MM.1S (cell line): ENCODE measurements at regions not wholly inside any gene's neighbourhood (a gene's known extent, or its start where the extent isn't known, plus 50 kb on each side); places are given as distances from the start of the nearest gene placed in this dataset.

Experiments
- DNase-seq: peaks from one replicate; pipeline ENCODE4 v3.0.0-alpha.2; 2015
- H2AFZ ChIP-seq: fragments of 300-600 bp; sonication (generic); 2 replicates; pipeline ENCODE4 v1.6.0; 2016; ENCODE audit warnings: antibody characterized with exemption, low read length
- H3F3A ChIP-seq: fragments of 300-600 bp; sonication (generic); 2 replicates; pipeline ENCODE4 v1.6.1; 2016; ENCODE audit warnings: mild to moderate bottlenecking, antibody characterized with exemption, low read length, moderate library complexity, mixed read lengths; ENCODE audit not compliant: insufficient read depth
- H3K27ac ChIP-seq: fragments of 300-600 bp; sonication (generic); 2 replicates; pipeline ENCODE4 v1.5.1; 2016; ENCODE audit warnings: mild to moderate bottlenecking, low read length
- H3K27me3 ChIP-seq: fragments of 300-600 bp; sonication (generic); replicated peaks from 2 replicates; pipeline ENCODE4 v1.6.0; 2016; ENCODE audit warnings: low read length; ENCODE audit not compliant: insufficient read depth
- H3K36me3 ChIP-seq: fragments of 300-600 bp; sonication (generic); replicated peaks from 2 replicates; pipeline ENCODE4 v1.6.1; 2016; ENCODE audit warnings: mild to moderate bottlenecking, low read length, mixed read lengths; ENCODE audit not compliant: insufficient read depth
- H3K4me1 ChIP-seq: fragments of 300-600 bp; sonication (generic); 2 replicates; pipeline ENCODE4 v1.6.1; 2016; ENCODE audit warnings: low read length, mixed read lengths
- H3K4me2 ChIP-seq: fragments of 300-600 bp; sonication (generic); 2 replicates; pipeline ENCODE4 v1.6.0; 2016; ENCODE audit warnings: low read depth, low read length
- H3K4me3 ChIP-seq: fragments of 300-600 bp; sonication (generic); 2 replicates; pipeline ENCODE4 v1.5.1; 2016; ENCODE audit warnings: low read length, mixed read lengths
- H3K79me2 ChIP-seq: fragments of 300-600 bp; sonication (generic); 2 replicates; pipeline ENCODE4 v1.6.1; 2016; ENCODE audit warnings: mixed run types, low read length, mixed read lengths
- H3K9ac ChIP-seq: fragments of 300-600 bp; sonication (generic); 2 replicates; pipeline ENCODE4 v1.6.1; 2016; ENCODE audit warnings: low read length, mixed read lengths
- H3K9me2 ChIP-seq: fragments of 300-600 bp; sonication (generic); replicated peaks from 2 replicates; pipeline ENCODE4 v1.6.1; 2016; ENCODE audit warnings: mild to moderate bottlenecking, low read length, mixed read lengths; ENCODE audit not compliant: insufficient read depth
- H3K9me3 ChIP-seq: fragments of 300-600 bp; sonication (generic); replicated peaks from 2 replicates; pipeline ENCODE4 v1.6.1; 2016; ENCODE audit warnings: mild to moderate bottlenecking, low read length, mixed read lengths; ENCODE audit not compliant: insufficient read depth
- H4K20me1 ChIP-seq: fragments of 300-600 bp; sonication (generic); 2 replicates; pipeline ENCODE4 v1.6.1; 2016; ENCODE audit warnings: mild to moderate bottlenecking, low read length, moderate library complexity, mixed read lengths; ENCODE audit not compliant: insufficient read depth
- EZH2 ChIP-seq: fragments of 300-600 bp; sonication (generic); optimal IDR thresholded peaks from 2 replicates; pipeline ENCODE3; 2017; ENCODE audit warnings: low read depth, mild to moderate bottlenecking, antibody characterized with exemption, low read length, mixed read lengths
- EZH2phosphoT487 ChIP-seq: fragments of 300-600 bp; sonication (generic); IDR thresholded peaks from 2 replicates; pipeline ENCODE4 v1.6.1; 2018; ENCODE audit warnings: antibody characterized with exemption, low read length
- TF ChIP-seq, protein P1 (sequence below): fragments of 300-600 bp; sonication (generic); IDR thresholded peaks from 2 replicates; pipeline ENCODE4 v1.5.1; 2016; ENCODE audit warnings: antibody characterized with exemption, low read length, mixed read lengths

GRCh38 chr4:17250591-17250990, 261.3 kb downstream of the QDPR start:
- Histone ChIP-seq H3K4me2 (no peak overlapping the region), H3F3A (no peaks in the 10 kb centered on the region), H3K4me1 (no peaks in the 10 kb centered on the region), H3K9me2 (no peaks in the 10 kb centered on the region), H3K4me3 (no peak overlapping the region), H3K9me3 (no peaks in the 10 kb centered on the region), H2AFZ (no peak overlapping the region), H3K36me3 (no peaks in the 10 kb centered on the region), H4K20me1 (no peaks in the 10 kb centered on the region), H3K79me2 (no peaks in the 10 kb centered on the region), H3K27me3 (no peaks in the 10 kb centered on the region), H3K9ac (no peak overlapping the region), H3K27ac (no peak overlapping the region)
- DNase-seq: no peak
- TF ChIP-seq, protein P1, sequence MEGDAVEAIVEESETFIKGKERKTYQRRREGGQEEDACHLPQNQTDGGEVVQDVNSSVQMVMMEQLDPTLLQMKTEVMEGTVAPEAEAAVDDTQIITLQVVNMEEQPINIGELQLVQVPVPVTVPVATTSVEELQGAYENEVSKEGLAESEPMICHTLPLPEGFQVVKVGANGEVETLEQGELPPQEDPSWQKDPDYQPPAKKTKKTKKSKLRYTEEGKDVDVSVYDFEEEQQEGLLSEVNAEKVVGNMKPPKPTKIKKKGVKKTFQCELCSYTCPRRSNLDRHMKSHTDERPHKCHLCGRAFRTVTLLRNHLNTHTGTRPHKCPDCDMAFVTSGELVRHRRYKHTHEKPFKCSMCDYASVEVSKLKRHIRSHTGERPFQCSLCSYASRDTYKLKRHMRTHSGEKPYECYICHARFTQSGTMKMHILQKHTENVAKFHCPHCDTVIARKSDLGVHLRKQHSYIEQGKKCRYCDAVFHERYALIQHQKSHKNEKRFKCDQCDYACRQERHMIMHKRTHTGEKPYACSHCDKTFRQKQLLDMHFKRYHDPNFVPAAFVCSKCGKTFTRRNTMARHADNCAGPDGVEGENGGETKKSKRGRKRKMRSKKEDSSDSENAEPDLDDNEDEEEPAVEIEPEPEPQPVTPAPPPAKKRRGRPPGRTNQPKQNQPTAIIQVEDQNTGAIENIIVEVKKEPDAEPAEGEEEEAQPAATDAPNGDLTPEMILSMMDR: no peak
- TF ChIP-seq EZH2 (no peak), EZH2phosphoT487 (no peak)

GRCh38 chr4:17246656-17247055, 265.2 kb downstream of the QDPR start:
- H3K4me2 ChIP-seq: no peak overlapping the region
- no peak overlapping the region for H3K9ac ChIP-seq
- no peaks in the 10 kb centered on the region for H3F3A ChIP-seq
- no peaks in the 10 kb centered on the region for H3K79me2 ChIP-seq
- H3K27ac ChIP-seq: no peak overlapping the region
- no peaks in the 10 kb centered on the region for H3K27me3 ChIP-seq
- H3K9me2 ChIP-seq: no peaks in the 10 kb centered on the region
- no peaks in the 10 kb centered on the region for H3K4me1 ChIP-seq
- no peak overlapping the region for H2AFZ ChIP-seq
- no peak for DNase-seq
- no peaks in the 10 kb centered on the region for H3K9me3 ChIP-seq
- no peak overlapping the region for H3K4me3 ChIP-seq
- no peak for TF ChIP-seq EZH2phosphoT487
- no peak for TF ChIP-seq EZH2
- TF ChIP-seq, protein P1: no peak
- no peaks in the 10 kb centered on the region for H4K20me1 ChIP-seq
- no peaks in the 10 kb centered on the region for H3K36me3 ChIP-seq

GRCh38 chr4:17241835-17242234, 270.1 kb downstream of the QDPR start:
- Histone ChIP-seq H3K36me3 (no peaks in the 10 kb centered on the region), H3K27ac (no peak overlapping the region), H3K4me1 (no peaks in the 10 kb centered on the region), H3K9me3 (no peaks in the 10 kb centered on the region), H3F3A (no peaks in the 10 kb centered on the region), H3K9me2 (no peaks in the 10 kb centered on the region), H3K27me3 (no peaks in the 10 kb centered on the region), H2AFZ (no peak overlapping the region), H3K79me2 (no peaks in the 10 kb centered on the region), H3K9ac (no peak overlapping the region), H3K4me2 (no peak overlapping the region), H3K4me3 (no peak overlapping the region), H4K20me1 (no peaks in the 10 kb centered on the region)
- TF ChIP-seq EZH2 (no peak), EZH2phosphoT487 (no peak)
- TF ChIP-seq, protein P1: no peak
- no peak for DNase-seq

DNA sequence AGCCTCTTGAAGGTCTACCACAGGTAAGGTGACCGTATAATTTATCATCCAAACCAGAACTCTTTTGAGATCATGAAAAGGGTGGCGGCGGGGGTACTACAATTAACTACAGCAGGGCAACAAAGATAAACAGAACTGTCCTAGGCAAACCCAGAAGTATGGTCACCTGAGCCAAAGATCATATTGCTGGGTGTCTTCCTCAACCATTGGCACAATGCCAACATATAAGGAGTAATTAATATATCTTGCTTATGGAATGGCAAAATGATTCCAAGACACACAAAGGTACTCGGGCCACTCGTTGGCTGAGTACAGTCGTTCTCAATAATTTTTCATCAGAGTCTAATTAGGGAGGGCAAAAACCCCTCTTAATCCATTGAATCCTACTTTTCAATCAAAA, 273.3 kb downstream of the QDPR start:
- H3K79me2 ChIP-seq: no peaks in the 10 kb centered on the region
- H3K4me1 ChIP-seq: no peaks in the 10 kb centered on the region
- no peaks in the 10 kb centered on the region for H3K36me3 ChIP-seq
- H3K27me3 ChIP-seq: no peaks in the 10 kb centered on the region
- no peak overlapping the region for H3K9ac ChIP-seq
- no peaks in the 10 kb centered on the region for H3K9me3 ChIP-seq
- no peaks in the 10 kb centered on the region for H4K20me1 ChIP-seq
- no peaks in the 10 kb centered on the region for H3F3A ChIP-seq
- H3K4me2 ChIP-seq: no peak overlapping the region
- no peak for DNase-seq
- no peak for TF ChIP-seq EZH2
- TF ChIP-seq, protein P1: no peak
- TF ChIP-seq EZH2phosphoT487: no peak
- H2AFZ ChIP-seq: no peak overlapping the region
- H3K27ac ChIP-seq: no peak overlapping the region
- no peak overlapping the region for H3K4me3 ChIP-seq
- no peaks in the 10 kb centered on the region for H3K9me2 ChIP-seq
